ENCODE measurements at regions not wholly inside any gene's neighbourhood (a gene's known extent, or its start where the extent isn't known, plus 50 kb on each side); places are given as distances from the start of the nearest gene placed in this dataset.

DNA sequence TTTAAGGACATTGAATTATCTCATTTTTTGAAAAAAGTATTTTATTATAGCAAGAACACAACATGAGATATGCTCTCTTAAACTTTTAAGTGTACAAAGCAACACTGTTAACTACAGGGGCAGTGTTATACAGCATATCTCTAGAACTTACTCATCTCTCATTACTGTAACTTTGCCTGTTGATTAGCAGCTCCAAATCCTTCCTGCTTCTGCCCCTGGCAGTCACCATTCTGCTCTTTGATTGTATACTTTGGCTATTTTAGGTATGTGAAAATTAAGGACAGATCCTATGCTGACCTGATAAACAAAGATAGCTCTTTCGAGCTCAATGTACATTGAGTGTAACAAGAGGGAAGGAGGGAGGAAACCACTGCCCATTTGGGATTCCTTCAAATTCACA lies 1349.8 kb upstream of the GJE1 start:
- H3K4me3 ChIP-seq (ENCODE audit: low read length) = no peak overlapping the region
- TF ChIP-seq CTCF (conservative IDR thresholded peaks at IDR 0.05; ENCODE audit: low read depth, low read length) = no peak
- DNase-seq (ENCODE audit: low read depth) = no peak

DNA sequence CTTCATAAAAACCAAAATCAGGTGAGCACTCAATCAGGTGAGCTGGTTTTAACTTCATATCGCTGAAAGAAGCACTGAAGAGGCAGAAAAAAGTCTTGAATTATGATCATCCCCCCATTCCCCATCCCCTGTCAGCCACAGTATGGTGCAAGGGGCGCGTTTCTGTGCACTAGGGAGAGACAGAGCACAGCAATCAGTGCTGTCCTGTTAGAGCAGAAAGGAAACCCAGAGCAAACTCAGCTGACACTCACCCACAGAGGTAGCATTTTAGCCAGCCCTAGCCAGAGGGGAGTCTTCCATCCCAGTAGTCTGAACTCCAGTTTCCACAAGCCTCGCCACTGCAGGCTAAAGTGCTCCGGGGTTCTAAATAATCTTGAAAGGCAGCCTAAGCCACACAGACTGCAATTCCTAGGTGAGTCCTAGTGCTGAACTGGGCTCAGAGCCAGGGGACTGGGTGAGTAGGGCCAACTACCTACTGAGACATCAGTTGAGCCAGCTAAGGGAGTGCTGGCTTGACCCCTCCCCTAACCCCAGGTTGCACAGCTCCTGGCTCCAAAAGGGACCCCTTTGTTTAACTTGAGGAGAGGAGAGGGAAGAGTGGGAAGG lies 1352.6 kb upstream of the GJE1 start:
- no peak overlapping the region for H3K4me3 ChIP-seq (ENCODE audit: low read length)
- no peak for TF ChIP-seq CTCF (conservative IDR thresholded peaks at IDR 0.05; ENCODE audit: low read depth, low read length)
- no peak for DNase-seq (ENCODE audit: low read depth)

GRCh38 chr6:140779341-140779740 lies 1353.4 kb upstream of the GJE1 start:
- no peak for TF ChIP-seq CTCF (conservative IDR thresholded peaks at IDR 0.05; ENCODE audit: low read depth, low read length)
- no peak overlapping the region for H3K4me3 ChIP-seq (ENCODE audit: low read length)
- peak; percentile 9 for DNase-seq (ENCODE audit: low read depth)

- no peak for DNase-seq (ENCODE audit: low read depth)
- no peak overlapping the region for H3K4me3 ChIP-seq (ENCODE audit: low read length)
- no peak for TF ChIP-seq CTCF (conservative IDR thresholded peaks at IDR 0.05; ENCODE audit: low read depth, low read length)
Observed at GRCh38 chr6:140777780-140778179, 1354.9 kb upstream of the GJE1 start.

GRCh38 chr6:140775061-140775460 lies 1357.7 kb upstream of the GJE1 start:
- no peak for TF ChIP-seq CTCF (conservative IDR thresholded peaks at IDR 0.05; ENCODE audit: low read depth, low read length)
- H3K4me3 ChIP-seq (ENCODE audit: low read length) = no peak overlapping the region
- DNase-seq (ENCODE audit: low read depth) = no peak

DNA sequence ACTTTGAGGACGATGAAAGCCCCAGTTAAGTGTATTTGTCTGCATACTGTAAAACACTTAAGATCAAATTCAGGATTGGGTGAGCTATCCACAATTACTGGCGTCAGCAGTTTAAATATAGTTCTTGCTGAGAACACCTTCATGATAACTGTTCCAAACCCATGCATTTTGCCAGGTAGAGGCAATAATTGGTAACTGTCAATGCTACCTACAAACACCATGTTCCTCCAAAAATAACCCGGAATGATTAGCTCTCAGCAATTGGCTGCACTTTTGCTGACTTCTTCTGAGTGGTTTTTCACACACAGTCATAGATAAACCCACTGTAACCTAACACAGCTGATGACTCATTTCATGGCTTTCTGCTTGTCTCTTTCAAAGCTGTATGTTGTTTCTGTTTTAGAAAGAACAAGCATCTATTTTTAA lies 1358.6 kb upstream of the GJE1 start:
- H3K4me3 ChIP-seq (ENCODE audit: low read length) = no peak overlapping the region
- TF ChIP-seq CTCF (conservative IDR thresholded peaks at IDR 0.05; ENCODE audit: low read depth, low read length) = no peak
- peak; percentile 58 for DNase-seq (ENCODE audit: low read depth)

DNA sequence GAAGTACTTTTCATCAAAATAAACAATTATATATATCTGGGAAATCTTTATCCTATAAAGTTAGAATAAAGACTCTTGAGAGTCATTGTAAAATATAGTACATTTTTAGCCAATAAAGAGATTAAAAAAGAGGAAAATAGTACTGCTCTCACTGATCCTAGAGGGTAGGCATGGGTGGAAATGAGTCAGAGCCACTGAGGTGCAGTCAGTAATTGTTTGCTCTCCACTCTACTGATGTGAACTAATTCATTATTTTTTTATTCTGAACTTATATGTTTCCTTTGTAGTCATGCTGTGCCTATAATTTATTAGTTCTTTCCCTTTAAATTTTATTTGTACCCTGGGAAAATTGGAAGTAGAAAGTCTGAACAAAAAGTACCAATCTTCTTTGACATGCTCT lies 1359.4 kb upstream of the GJE1 start:
- no peak for TF ChIP-seq CTCF (conservative IDR thresholded peaks at IDR 0.05; ENCODE audit: low read depth, low read length)
- peak; percentile 17 for DNase-seq (ENCODE audit: low read depth)
- no peak overlapping the region for H3K4me3 ChIP-seq (ENCODE audit: low read length)
